ENCODE measurements at regions not wholly inside any gene's neighbourhood (a gene's known extent, or its start where the extent isn't known, plus 50 kb on each side); places are given as distances from the start of the nearest gene placed in this dataset.

- intact Hi-C loops (cut with DNase I): no loop called here
- H3K27me3 ChIP-seq (ENCODE audit: control insufficient read depth, insufficient read depth, low read length): no peaks in the 10 kb centered on the region
- H3K36me3 ChIP-seq (ENCODE audit: control insufficient read depth in 2 of 3, insufficient read depth in 3 of 3, low read length in 3 of 3): no peaks in the 10 kb centered on the region
- no peaks in the 10 kb centered on the region for H3K9me3 ChIP-seq (ENCODE audit: control insufficient read depth in 2 of 3, insufficient read depth in 1 of 3, low read length in 3 of 3)
- no peak for FAIRE-seq
- peaks cover 0 to 3% (median 2%) of the 10 kb centered on the region in 3 donors for H3K4me1 ChIP-seq (ENCODE audit: control insufficient read depth in 2 of 3, insufficient read depth in 2 of 3, low read depth in 1 of 3, low read length in 3 of 3)
- no peak overlapping the region for H3K27ac ChIP-seq (ENCODE audit: low read depth in 2 of 2, low read length in 2 of 2)
- no peak for DNase-seq
- no peak overlapping the region for H3K4me3 ChIP-seq (ENCODE audit: low read length in 3 of 3)
- no peak for TF ChIP-seq CTCF (IDR thresholded peaks at IDR 0.05; ENCODE audit: borderline replicate concordance, extremely low read depth, insufficient read depth)
- no peak overlapping the region for H3K9ac ChIP-seq (ENCODE audit: low read length in 3 of 3)
Measured at GRCh38 chr1:14369526-14370213, 228.8 kb upstream of the KAZN start.

- no peak for FAIRE-seq
- Histone ChIP-seq H3K9ac (ENCODE audit: low read length in 3 of 3) (no peak overlapping the region), H3K4me3 (ENCODE audit: low read length in 3 of 3) (no peak overlapping the region), H3K27ac (ENCODE audit: low read depth in 2 of 2, low read length in 2 of 2) (no peak overlapping the region), H3K9me3 (ENCODE audit: control insufficient read depth in 2 of 3, insufficient read depth in 1 of 3, low read length in 3 of 3) (no peaks in the 10 kb centered on the region), H3K36me3 (ENCODE audit: control insufficient read depth in 2 of 3, insufficient read depth in 3 of 3, low read length in 3 of 3) (no peaks in the 10 kb centered on the region), H3K4me1 (ENCODE audit: control insufficient read depth in 2 of 3, insufficient read depth in 2 of 3, low read depth in 1 of 3, low read length in 3 of 3) (peaks cover 0 to 3% (median 2%) of the 10 kb centered on the region in 3 donors), H3K27me3 (ENCODE audit: control insufficient read depth, insufficient read depth, low read length) (no peaks in the 10 kb centered on the region)
- intact Hi-C loops (cut with DNase I): no loop called here
- DNase-seq: no peak
- no peak for TF ChIP-seq CTCF (IDR thresholded peaks at IDR 0.05; ENCODE audit: borderline replicate concordance, extremely low read depth, insufficient read depth)
Measured at GRCh38 chr1:14371771-14372497, 226.6 kb upstream of the KAZN start.

- H3K27me3 ChIP-seq (ENCODE audit: control insufficient read depth, insufficient read depth, low read length): no peaks in the 10 kb centered on the region
- DNase-seq: no peak
- no peak overlapping the region for H3K27ac ChIP-seq (ENCODE audit: low read depth in 2 of 2, low read length in 2 of 2)
- H3K9me3 ChIP-seq (ENCODE audit: control insufficient read depth in 2 of 3, insufficient read depth in 1 of 3, low read length in 3 of 3): no peaks in the 10 kb centered on the region
- no peak overlapping the region for H3K4me3 ChIP-seq (ENCODE audit: low read length in 3 of 3)
- intact Hi-C loops (cut with DNase I): no loop called here
- H3K9ac ChIP-seq (ENCODE audit: low read length in 3 of 3): no peak overlapping the region
- FAIRE-seq: no peak
- H3K4me1 ChIP-seq (ENCODE audit: control insufficient read depth in 2 of 3, insufficient read depth in 2 of 3, low read depth in 1 of 3, low read length in 3 of 3): peaks cover 0 to 3% (median 2%) of the 10 kb centered on the region in 3 donors
- no peak for TF ChIP-seq CTCF (IDR thresholded peaks at IDR 0.05; ENCODE audit: borderline replicate concordance, extremely low read depth, insufficient read depth)
- H3K36me3 ChIP-seq (ENCODE audit: control insufficient read depth in 2 of 3, insufficient read depth in 3 of 3, low read length in 3 of 3): no peaks in the 10 kb centered on the region
Measured at GRCh38 chr1:14372526-14372925, 226.0 kb upstream of the KAZN start.
